Right renal pelvis (tissue), 4 donors: ENCODE measurements at regions not wholly inside any gene's neighbourhood (a gene's known extent, or its start where the extent isn't known, plus 50 kb on each side); places are given as distances from the start of the nearest gene placed in this dataset.

Source experiments
- DNase-seq, 4 donors: peaks; one replicate each; pipeline ENCODE4 v3.0.0-alpha.2; 2013; ENCODE audit warnings: low read depth in 4 of 4, low spot score in 3 of 4, missing footprints in 1 of 4

DNA sequence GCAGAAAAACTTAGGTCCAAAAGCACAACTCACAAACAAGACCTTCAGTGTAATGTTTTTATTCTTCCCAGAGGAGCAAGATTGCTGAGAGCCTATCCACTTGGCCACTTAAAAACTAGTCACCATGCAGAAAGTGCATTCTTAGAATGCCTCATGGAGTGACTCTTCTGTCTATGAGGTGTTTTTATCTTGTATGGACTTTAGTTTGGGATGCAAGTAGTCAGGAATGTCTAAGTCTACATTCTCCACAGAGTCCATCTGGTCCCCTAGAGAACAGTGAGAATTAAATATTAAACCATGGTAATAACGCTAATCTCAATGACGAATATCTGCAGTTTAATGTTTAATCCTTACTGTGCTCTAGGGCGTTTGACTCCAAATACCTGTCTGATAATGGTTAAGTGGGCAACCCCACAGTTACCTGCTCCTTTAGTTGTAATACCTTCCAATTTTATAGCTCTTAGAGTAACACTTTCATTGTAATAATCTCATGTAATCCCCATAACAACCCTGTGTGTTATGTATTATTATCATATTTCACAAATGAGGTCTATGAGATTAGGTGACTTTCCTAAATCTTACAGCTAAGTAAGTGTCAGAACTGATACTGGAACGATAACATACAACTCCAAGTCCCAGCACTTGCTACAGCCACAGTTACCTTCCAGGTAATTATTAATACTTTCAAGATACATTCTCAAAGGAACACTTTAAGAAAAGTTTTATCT is 235.6 kb upstream of the JADE1 start:
- DNase-seq = no peak

DNA sequence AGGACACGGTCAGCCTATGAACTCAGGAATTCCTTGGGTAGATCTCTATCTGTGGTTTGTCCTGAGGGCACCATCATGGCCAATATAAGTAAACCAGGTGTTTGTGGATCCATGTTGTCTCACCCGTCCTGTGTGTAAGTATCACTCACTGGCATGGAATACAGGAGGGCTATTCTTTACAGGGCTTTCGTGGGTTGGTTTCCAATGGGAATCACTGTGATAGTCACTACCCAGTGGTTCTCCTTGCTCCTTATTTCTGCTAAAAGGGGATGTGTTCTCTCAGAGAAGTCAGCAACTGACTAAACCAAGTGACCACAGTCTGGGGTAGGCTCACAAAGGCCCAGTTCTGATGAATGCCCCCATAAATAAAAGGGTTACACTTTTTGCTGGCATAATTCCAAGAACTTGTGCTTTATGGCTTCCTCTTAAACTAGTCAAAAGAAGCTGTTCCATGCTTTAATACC is 236.7 kb upstream of the JADE1 start:
- no peak for DNase-seq

- no peak for DNase-seq
Measured at GRCh38 chr4:128571747-128572146, 237.8 kb upstream of the JADE1 start.

- no peak for DNase-seq
Measured at GRCh38 chr4:128570387-128570975, 239.0 kb upstream of the JADE1 start.

DNA sequence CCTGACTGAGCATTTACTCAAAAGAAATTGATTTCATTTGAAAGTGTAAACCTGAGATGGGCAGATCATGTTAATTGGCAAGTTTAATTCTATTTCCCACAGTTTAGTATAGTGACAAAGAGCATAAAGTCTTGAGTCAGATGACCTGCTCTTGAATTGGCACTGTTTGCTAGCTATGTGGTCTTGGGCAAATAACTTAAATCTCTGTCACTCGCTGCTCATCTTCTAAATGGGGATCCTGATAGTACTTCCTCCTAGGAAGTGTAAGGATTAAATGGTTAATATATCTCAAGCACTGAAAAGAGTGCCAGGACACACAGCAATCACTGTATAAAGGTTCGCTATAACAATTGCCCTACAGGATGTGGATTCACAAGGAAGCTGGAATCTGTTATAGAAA is 242.8 kb upstream of the JADE1 start:
- no peak for DNase-seq

DNA sequence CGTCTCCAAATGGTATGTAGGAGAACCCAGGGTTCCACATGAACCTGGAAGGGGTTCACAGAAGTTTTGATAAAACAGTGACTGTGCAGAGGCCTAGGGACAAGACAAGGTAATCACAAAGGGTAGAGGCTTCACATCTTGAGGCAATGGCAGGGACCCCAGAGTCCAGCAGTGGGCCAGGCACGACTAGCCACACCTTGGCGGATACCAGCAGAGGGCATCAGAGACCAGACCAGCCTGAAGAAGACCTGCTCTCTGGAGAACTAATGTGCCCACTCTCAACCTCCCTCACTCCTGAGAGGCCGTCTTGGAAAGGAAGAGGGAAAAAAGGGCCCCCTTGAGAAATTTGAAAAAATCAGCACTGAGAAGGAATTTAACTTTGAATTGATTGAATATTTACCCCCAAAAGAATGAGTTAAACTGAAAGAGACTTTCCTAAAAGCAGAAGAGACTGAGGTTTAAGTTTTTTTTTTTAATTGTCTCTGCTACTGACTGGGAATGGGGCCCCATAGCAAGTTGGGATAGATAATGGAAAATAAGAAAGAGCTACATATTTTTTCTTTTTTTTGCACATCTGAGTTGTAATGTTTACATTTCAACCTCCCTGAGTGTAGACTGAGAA is 243.8 kb upstream of the JADE1 start:
- no peak for DNase-seq

DNA sequence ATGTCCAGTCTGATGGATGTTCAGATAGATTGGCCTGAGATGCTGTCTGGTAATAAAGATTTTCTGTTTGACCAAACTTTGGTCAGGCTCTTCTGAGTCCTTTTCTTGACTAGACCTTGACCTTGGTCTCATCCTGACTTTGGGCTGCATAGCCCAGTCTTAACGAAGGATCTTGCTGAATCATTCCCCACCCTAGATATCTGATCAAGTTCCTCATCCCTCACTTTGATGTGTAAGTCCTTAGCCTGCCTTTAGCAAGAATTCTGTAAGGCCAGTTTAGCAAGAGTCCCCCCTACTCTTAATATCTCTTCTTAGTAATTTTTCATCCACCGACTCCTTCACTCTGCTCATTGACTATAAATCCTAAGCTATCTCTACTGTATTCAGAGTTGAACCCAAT is 244.4 kb upstream of the JADE1 start:
- DNase-seq = no peak

DNA sequence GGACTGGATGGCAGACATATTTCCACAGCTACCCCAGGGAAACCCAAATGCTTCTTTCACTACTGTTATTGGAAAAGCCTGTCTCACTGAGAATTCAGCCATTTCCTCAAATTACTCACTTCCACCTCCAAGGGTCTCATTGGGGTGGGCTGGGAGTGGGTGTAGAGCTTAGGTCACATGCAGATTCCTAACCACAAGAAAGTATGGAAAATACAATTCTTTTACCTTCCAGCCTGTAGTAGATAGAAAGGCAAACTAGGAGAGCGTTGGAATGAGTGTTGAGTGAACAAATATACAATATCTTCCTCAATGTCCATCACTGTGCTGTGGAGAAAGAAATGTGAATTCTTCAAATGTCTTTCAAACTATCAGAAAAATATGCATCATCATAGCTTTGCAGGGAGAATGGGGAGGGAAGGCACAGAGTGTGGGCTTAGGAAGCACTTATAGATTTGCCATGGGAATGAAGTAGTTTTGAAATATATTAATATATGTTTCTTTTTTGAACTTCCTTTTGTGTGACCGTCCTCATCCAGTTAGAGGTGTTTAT is 245.3 kb upstream of the JADE1 start:
- DNase-seq = no peak

GRCh38 chr4:128560754-128561495 is 248.6 kb upstream of the JADE1 start:
- no peak for DNase-seq

GRCh38 chr4:128558896-128559679 is 250.4 kb upstream of the JADE1 start:
- DNase-seq = no peak

DNA sequence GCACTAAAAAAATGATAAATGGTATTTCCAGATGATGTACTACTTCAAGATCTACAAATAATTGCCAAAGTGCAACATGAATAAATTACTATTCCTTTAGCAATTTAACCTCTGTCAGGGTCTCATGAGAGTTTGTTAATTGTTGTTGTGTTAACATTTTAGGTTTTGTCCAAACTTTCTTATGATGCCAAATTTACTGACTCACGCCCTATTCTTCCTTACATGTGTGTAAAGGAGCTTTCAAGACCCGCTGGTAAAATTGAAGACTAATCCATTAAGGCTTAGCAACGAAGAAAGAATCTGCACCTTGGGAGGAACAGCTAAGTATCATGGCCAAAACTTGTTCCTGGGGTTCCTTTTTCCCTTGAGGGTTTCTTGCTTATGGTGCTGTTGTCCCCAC is 252.7 kb upstream of the JADE1 start:
- no peak for DNase-seq

DNA sequence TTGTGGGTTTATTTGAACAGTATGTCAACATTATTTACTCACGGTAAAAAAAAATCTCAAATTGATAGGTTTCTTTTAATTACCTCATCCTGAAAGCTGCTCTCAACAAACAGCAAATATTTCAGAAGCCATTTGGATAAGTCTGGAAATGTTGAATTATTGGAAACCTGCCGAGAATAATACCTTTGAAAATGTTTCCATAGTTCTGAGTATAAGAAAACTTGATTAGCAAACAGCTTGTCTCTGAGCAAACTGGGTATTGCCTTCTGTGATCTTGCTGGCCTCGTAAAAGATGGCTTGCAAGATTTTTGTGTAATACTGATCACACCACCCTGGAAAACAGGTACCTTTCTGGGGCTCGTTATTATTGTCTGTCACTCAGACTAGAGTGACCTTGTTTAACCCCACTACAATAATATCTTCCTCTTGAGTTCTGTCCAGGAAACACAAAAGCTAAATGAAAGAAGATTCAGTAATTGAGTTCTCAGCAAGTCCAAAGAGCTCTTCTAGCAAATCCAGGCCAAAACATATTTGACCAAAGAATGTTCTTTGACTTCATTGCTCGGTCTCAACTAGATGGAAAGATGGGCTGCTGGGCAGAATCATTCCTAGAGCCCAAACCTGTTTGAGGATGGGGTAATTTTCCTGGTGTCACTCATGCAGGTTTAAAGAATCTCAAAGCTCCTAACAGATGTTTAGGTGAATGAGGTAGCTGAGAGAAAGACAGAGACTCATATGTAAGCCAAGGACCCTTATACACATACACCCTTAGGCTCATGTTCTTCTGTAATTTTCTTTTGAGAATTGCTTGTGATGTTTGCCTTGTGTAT is 255.6 kb upstream of the JADE1 start:
- no peak for DNase-seq

- no peak for DNase-seq
Measured at GRCh38 chr4:128552586-128552907, 257.0 kb upstream of the JADE1 start.

DNA sequence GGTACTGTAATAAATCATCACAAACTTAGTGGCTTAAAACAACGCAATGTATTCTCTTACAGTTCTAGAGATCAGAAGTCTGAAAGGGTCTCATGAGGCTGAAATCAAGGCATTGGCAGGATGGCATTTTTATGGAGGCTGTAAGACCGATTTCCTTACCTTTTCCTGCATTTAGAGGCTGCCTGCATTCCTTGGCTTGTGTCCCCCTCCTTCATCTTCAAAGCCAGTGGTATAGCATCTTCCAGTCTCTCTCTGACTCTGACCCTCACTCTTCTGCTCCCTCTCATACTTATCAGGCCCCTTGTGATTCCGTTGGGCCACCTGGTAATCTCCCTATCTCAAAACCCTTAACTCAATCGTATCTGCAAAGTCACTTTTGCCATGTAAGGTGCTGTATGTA is 258.2 kb upstream of the JADE1 start:
- no peak for DNase-seq

- no peak for DNase-seq
Measured at GRCh38 chr4:128550060-128550459, 259.4 kb upstream of the JADE1 start.

DNA sequence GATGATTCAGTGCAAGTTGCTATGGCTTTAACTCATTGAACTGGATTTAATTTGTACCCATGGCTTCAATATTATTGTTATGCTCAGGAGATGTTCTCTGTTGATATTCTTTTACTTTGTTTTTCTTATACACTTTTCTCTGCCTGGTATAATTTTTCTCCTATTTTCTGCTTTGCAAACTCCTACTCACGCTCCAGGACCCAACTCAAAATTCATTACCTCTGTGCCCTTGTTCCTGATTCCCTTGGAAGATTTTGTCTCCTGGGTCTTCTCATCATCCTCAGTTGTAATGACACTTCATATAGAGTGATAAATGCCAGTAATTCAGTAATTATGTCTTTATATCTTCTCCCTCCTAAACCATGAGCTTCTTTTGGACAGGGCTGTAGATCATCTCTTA is 259.9 kb upstream of the JADE1 start:
- no peak for DNase-seq

DNA sequence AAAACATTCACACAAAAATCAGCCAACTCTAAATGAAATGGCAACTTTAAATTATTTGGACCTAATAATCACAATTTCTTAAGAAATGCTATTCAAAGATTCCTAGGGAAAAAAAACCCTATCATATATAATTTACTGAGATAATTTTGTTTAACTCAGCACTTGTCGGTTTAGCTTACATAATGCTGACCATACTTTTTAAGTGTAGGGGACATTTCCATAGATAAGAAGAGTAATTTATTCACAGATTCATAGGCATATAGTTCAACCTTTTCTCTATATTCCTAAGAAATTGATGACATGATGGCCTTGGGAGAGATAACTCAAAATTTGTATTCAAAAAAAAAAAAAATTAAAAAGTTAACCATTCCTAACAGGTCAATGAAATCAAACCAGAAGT is 260.8 kb upstream of the PGRMC2 start:
- DNase-seq = no peak

DNA sequence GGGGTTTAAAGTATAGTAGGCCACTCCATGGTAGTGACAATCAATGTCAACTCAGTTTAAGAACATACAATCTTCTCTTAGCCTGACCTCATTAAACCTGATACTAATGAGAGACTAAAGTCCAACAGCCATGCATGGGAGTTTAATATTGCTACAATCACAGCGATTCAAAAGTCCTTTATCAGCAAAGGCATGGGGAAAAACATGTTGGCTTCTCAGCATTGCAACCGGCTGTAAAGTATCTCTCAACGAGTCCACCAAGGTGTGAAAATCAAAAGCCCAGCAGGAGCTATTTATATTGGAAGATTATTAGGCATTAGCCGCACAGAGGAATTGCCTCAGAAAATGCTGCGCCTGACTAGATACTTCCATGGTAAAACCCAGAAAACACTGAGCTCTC is 256.7 kb upstream of the PGRMC2 start:
- no peak for DNase-seq

DNA sequence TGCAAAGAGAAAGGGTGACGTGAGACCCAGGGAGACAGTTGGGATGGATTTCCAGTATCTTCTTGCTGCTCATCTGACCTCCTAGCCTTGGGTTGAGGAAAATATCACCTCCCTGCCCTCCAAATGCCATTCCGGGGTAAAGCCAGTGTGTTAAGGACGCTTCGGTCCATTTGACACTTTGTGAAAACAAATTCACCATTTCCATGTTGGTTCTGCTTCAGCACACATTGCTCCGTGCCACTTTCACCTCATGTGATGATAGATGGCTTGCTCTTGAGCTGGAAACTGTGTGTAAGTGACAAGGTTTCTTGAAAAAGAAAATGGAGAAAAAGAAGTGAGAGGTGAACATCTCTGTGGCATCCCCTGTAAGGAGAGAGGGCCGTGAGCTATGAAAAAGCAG is 256.1 kb upstream of the PGRMC2 start:
- no peak for DNase-seq

- no peak for DNase-seq
Measured at GRCh38 chr4:128542047-128542446, 254.4 kb upstream of the PGRMC2 start.
